Cortex of kidney (tissue), 1 donor: ENCODE measurements at regions not wholly inside any gene's neighbourhood (a gene's known extent, or its start where the extent isn't known, plus 50 kb on each side); places are given as distances from the start of the nearest gene placed in this dataset.
"Not testable (repeated sequence)": the region's sequence is repeated elsewhere in the genome, so short reads cannot be mapped to it uniquely, and the experiment has no call there.

ENCODE experiments used
- DNase-seq: peaks from one replicate; lab custom pipeline; 2025; lab: John Stamatoyannopoulos, UW

DNA sequence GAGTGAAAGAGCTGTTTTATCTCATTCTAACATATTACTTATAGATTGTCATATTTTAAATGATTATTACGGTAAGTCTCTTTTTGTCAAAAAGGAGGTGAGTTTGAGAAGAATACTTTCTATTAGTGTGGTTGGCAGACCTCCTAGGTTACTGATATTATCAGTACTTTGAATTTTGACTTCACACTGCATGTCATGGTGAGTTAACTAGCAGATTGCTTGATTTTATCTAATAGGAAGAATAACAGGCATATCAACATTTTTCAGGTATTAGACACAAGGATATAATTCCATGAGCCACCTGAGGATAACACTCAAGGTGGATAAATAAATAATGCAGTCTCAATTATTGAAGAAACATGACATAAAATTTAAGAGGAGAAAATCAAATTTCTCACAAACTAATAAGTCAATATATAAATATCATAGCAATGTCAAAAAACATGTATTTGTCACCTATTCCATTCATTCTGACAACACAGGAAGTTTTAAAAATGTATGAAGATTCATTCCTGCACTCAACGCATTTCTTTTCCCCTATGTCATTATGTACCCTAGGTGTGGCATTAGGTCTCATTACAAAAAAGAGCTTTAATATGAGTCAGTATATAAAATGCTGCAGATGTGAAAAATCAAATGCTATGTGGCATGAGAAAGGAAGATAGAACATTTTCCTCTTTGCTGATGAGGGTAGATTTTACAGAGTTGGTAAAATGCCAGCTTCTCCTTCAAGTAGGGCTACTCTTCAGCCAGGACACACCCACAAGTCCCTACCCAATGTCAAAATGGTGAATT, 1621.6 kb downstream of the REEP3 start:
- no peak for DNase-seq

DNA sequence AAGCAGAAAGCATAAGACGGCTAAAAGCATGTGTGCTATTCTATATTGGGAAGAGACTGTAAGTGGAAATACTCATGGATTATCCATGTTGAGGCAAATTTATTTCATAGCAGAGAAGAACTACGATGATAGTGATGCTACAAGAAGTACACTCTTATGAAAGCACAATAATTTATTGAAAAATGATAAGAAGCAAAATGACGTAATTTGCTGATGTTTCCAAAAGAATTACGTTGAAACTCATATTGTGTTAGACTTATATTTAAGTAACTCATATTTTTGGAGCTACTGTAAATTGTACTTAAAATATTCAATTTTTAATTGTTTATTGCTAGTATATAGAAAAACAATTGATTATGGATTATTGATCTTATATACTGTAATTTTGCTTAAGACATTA, 1622.5 kb downstream of the REEP3 start:
- DNase-seq = no peak

DNA sequence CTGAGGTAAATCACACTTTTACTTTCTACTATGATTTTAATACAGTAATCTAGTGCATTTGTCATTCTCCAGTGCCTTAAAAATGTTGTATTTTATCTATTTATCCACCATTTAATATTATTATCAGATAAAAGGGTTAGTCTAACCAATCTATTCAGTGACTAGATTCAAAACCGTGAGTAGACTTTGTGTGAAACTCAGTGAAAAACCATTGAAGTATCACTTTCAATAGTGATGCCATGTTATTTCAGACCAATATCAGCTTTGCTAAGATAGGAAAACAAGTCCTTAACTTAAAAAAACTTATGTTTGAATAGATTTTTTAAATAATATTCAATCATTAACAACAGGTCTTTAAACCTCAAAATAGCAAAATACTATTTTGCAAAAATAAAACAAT, 1628.7 kb downstream of the REEP3 start:
- no peak for DNase-seq

DNA sequence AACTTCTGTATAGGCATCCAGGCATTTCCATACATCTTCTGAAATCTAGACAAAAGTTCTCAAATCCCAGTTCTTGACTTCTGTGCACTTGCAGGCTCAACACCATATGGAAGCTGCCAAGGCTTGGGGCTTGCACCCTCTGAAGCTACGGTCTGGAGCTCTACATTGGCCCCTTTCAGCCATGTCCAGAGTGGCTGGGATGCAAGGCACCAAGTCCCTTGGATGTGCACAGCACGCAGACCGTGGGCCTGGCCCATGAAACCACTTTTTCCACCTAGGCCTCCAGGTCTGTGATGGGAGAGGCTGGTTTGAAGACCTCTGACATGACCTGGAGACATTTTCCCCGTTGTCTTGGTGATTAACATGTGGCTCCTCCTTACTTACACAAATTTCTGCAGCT, 1645.1 kb downstream of the REEP3 start:
- DNase-seq = no peak

DNA sequence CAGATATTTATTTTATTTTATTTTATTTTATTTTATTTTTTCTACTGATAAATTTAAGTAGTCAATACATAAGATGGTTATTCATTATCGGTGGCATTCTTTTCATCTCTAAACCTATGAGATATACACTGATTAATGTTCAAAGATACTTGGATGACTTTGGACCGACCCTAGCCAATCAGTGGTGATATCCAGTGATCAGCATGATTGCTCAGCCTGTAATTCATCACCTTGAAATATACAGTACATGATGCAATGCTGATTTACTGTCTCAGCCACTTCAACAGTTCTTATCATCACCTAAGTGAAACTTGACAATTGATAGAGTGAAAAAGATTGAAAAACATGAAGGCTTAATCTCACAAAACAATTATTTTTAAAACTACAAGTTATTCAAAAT, 1651.0 kb downstream of the REEP3 start:
- no peak for DNase-seq

DNA sequence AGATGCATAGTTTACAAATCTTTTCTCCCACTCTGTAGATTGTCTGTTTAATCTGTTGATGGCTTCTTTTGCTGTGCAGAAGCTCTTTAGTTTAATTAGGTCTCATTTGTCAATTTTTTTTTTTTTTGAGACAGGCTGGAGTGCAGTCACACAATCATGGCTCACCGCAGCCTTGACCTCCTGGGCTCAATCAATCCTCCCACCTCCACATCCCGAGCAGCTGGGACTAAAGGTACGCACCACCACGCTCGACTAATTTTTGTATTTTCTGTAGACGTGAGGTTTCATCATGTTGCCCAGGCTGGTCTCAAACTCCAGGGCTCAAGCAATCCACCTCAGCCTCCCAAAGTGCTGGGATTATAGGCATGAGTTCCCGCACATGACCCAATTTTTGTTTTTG, 1655.8 kb downstream of the REEP3 start:
- DNase-seq = no peak

DNA sequence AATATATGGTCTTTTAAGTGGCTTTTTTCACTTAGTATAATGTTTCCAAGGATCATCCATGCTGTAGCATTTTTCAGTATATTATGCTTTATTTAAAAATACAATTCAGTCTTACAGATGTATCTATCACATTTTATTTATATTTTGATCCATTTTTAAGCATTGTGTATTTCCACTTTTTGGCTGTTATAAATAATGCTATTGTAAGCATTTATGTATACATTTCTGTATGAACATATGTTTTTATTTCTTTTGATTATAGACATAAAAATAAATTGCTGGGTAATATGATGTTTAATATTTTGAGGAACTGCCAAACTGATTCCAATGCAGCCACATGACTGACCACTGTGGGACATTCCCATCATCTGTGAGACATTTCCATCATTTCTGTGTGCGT, 1662.0 kb downstream of the REEP3 start:
- no peak for DNase-seq

DNA sequence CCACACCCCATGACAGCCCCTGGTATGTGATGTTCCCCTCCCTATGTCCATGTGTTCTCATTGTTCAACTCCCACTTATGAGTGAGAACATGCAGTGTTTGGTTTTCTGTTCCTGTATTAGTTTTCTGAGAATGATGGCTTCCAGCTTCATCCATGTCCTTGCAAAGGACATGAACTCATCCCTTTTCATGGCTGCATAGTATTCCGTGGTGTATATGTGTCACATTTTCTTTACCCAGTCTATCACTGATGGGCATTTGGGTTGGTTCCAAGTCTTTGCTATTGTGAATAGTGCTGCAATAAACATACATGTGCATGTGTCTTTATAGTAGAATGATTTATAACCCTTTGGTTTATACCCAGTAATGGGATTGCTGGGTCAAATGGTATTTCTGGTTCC, 1665.5 kb downstream of the REEP3 start:
- DNase-seq = not testable (repeated sequence)

DNA sequence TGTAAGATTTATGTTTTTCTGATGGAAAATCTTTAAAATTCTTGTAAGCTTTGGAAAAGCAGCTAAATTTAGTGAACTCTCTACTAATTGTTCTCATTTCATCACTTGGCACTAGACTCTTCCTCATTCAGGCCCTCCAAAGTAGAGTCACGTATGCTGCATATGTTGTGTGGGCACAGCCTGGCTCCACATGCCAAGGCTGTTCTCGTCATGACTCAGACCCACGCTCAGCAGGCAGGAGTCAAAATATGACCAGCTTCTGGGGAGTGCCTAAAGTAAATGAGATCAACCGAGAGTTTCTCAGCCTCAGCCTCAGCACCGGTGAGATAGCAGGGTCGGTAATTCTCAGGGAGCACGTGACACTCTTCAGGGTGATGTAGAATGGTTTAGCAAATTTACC, 1672.9 kb downstream of the REEP3 start:
- DNase-seq = no peak

DNA sequence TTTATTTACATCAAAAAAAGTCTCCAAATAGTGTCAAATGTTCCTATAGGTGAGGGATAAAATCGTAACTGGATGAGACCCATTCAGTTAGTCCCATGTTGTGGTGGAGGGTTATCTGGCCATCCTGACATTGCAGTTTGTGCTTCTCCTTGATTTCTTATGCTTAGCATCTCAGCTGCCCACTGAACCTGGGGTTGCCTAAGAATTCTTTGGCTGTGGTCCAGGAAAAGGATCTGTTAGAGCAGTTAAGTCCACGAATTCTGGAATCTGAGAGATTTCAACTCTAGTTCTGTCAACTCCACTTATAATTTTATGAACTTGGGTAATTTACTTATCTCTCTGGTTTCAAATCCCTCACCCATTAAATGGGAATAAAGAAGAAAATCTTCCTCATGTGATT, 1673.4 kb downstream of the REEP3 start:
- no peak for DNase-seq

DNA sequence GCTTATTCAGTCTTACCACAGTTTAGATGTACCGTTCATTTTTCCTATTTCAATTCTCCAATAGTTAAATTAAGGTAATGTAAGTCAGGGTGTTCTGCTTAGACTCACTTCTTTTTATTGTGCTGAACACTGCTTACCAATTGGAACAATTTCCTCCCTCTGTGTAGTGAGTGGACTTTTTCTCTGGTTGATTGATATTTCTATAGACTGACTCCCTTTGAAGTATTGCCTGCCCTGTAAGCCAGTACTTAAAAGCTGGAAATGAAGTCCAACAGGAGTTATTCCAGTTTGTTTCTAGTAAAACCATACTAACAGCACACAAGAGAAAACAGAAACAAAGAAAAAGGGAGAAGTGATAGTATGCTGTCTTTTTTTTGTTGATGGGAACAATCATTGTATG, 1674.9 kb downstream of the REEP3 start:
- DNase-seq = no peak

DNA sequence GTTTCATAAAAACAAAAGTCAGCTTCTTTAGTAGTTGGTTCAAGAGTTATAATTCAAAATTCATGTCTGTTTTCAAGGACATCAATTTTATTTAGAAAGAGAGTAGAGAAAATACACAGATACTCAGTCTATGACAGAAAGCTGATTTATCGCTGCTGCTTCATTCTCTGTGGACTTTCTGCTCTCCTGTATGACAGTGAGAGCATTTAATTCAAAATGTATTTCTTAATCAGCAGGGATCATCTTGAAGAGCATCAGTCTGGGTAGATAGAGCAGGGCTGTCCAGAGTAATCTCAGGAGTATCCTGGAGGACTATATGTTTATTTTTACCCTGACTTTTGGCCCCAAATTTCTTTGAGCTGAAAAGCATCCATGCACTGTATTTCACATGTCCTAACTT, 1676.7 kb downstream of the REEP3 start:
- DNase-seq = no peak

DNA sequence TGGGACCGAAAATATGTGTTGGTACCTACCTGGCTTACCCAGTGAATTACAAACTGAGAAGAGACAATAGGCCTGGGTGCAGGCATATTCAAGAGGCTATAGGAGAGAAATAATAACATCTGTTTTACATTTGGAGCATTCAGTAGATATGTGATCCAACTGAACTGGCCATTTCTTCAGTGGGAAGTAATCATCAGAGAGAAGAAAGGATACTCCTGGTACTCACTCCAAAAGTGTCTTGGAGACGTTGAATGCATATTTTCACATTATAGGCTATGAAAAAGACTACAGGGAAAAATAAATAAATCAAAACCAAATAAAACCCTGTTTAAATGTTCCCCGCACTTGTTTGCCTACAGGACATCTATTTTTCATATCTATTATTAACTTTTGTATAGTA, 1680.3 kb downstream of the REEP3 start:
- DNase-seq = no peak

DNA sequence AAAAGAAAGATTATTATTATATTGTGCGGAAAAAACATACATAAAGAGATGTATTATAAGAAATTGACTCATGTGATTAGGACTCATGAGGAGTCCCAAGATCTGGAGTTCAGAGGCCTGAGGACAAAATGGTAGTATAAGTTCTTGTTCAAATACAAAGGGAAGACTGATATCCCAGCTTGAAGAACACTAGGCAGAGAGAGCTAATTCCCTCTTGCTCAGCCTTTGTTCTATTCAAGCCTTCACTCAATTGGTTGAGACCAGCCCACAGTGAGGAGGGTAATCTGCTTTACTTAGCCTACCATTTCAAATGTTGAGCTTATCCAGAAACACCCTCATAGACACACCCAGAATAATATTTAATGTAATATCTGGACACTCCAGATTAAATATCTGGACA, 1683.8 kb downstream of the REEP3 start:
- DNase-seq = no peak

DNA sequence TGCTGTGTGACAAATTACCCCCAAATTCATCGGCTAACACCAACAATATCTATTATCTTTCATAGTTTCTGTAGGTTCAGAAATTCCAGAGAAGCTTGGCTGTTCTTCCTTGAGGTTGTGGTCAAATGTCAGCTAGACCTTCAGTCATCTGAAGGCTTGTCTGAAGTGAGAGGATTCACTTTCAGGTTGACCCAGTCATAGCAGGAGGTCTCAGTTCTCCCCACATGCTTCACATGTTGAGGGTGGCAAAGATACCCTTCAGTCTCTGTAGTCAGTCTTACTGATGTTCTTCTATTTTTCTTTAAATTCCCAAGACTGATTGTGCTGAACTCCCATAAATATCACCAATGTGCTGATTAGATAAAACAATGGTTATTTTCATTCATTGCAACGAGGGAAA, 1692.0 kb downstream of the REEP3 start:
- DNase-seq = no peak

DNA sequence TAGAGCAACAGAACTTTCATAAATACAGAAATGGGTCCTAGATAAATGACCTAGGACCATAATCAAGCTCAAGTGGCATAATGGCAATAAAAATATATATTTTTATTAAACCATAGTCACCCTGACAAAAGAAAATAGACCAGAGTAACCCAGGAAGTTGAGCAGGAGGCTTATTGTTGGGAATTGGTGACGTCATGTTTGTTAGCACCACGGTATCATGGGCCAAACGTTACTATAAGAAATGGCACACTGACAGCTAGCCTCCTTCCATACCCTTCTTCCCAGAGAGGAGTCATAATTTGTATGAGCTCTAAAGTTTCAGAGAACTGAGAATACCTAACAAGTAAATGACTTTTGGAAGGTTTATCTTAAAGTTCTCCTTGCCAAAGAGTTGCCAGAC, 1698.2 kb downstream of the REEP3 start:
- no peak for DNase-seq

DNA sequence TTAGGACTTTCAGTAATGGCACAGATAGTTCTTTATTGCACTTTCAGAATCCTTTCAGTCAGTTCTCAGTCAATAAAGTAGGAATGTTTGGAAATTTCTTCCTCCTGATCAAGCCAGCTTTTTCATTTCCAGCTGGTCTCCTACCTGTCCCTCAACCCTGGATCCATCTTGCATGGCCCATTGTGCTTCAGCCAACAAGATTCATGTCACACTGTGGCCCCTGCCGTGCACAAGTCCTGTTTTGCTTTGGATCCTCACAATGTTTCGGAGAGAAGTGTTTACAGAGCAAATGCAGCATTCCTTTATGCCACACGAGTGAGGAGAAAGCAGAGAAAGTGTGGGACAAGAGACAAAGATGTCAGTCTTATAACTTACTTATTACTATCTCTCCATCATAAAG, 1694.7 kb upstream of the LRRTM3 start:
- DNase-seq = no peak

DNA sequence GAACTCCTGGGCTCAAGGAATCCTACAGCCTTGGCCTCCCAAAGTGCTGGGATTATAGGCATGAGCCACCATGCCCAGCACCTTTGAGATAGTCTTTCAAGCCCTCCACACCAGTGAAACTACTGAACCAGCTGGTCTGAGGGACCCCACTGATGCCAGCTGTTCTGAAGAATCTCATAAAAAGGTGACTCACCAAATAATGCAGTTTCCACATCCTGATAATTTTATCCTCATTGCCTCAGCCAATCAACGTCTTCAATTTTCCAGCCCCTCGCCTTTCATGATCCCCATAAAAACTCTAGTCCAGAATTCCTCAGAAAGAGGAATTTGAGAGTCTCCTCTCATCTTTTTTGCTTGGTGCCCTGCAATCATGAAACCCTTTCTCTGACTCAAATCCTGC, 1691.6 kb upstream of the LRRTM3 start:
- DNase-seq = no peak

DNA sequence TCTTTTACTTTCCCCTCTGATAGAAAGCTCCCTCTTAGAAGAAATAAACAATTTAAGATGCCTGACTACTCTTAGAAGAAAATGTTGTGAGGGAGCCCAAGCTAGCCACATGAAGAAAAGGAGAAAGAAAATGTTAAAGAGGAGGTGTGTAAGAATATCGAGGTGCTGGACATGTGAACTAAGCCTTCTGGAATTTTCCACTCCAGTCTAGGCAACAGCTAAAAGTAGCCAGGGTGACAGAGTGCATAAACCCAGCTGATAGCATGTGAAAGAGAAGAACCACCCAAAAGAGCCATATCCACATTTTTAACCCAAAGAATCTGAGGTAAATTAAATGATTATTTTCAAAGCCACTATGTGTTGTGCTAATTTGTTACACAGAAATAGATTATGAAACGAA, 1690.6 kb upstream of the LRRTM3 start:
- no peak for DNase-seq

DNA sequence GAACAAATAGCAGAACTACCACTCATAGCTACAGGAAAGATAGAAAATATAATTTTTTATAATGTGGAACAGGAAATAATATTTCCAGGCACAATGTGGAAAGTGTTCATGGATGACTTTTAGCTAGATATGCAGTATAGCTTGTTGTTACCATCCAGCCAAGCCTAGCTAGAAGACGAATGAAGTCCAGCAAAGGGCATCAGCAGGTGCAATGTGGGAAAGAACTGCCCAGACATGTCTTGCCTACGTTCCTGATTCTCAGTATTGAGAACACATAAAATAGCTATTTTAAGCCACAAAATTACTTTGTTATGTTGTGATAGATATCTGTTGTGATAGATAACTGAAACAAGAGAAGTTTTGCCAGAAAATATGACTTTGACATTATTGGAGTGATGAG, 1690.0 kb upstream of the LRRTM3 start:
- no peak for DNase-seq

DNA sequence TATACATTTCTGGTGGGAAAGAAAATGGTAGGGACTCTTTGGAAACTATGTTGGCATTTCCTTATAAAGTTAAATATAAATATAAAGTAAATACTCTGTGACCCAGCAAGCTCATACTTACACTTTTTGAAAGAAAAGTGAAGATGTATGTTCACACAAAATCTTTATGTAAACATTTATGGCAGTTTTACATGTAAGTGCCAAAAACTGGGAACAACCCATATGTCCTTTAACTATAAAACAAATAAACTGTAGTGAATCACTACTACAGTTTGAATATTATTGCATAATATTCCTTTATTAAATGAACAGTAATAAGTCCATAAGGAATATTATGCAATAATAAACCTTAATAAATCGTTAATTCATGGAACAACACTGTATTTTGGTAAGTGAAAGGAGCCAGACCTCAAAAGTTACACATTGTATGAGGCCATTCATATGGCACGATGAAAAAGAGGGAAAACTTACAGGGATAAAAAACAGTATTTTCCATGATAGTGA, 1660.3 kb upstream of the LRRTM3 start:
- DNase-seq = no peak

DNA sequence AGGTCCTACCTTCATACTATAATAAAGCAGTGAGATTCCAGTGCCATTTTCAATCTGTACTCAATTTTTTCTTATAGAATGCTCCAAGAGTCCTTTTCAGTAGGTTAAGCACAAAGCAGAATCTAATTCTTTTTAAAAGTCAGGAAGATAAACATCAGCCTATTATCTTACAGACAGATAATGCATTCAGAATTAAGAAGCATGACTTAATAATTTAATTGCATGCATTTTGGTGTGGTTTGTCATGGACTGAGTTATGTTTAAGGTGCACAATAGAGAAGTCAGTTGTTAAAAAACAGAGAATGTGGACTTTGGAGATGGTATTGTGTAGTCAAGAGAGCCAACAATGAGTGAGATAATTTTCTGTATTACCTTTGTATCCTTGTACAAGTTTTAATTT, 1656.3 kb upstream of the LRRTM3 start:
- DNase-seq = not testable (repeated sequence)

DNA sequence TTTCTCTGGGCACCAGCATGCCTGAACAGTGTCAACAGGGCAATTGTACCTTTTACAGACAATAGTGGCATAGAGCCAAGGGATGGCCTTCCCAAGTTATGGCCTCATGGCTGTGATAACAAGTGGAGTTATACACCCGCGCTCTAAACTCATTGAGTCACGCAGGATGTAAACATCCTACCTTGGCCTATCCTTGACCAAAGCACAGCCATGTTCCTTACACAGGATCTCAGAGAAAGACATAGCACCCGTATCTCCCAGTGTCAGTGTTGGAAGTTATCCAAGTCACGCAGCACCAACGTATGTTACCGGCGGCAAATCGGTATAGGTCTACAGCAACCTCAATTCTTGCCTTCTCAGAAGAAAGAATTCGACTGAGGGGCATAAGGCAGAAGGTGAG, 1654.9 kb upstream of the LRRTM3 start:
- no peak for DNase-seq

DNA sequence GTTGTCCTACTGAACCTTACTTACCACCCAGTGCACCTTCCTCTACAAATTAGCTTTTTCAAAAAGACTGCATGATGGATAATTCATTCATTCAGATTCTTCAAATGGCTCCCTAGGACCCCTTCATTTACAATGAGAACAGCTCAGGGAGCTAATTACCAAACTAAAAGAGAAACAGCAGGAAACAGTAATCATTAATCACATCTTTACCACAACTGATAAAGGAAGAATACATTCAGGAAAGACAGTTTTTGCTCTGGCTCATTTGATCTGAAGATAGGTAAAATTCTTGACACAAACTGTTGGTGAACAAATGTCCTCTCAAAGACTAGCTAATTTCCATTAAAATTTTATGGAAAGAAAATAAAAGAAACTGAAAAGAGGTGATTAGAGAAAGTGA, 1652.7 kb upstream of the LRRTM3 start:
- no peak for DNase-seq
